Caki2 (cell line): ENCODE measurements at regions not wholly inside any gene's neighbourhood (a gene's known extent, or its start where the extent isn't known, plus 50 kb on each side); places are given as distances from the start of the nearest gene placed in this dataset.
"Not testable (repeated sequence)": the region's sequence is repeated elsewhere in the genome, so short reads cannot be mapped to it uniquely, and the experiment has no call there.

Experiments used
- DNase-seq: peaks from one replicate; pipeline ENCODE4 v3.0.0-alpha.2; 2015; ENCODE audit warnings: low read depth
- in situ Hi-C: cut with HindIII; loops from 2 replicates; pipeline ENCODE4 v1.10.0; 2016; ENCODE audit warnings: low sequenced_read_pairs, low pct_unique_long_range_greater_than_20kb, mixed read lengths

DNA sequence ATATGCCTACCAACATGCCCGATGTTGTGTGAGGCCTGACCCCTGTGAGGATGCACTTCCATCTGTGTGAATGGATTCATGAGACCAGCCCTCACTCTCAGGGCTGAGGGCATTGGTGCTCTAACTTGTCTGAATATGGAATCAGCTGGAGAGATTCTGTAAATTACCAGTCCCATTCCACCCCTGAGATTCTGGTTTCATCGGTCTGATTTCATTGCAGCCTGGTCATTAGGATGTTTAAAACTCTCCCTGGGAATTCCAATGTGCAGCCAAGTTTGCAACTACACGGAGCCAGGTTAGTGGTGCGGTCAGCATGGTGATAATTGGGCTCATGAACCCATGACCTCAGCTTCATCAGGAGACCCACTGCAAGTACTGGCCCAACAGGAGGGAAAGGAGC is 51.4 kb upstream of the TP53BP2 start:
- in situ Hi-C loops = not testable (repeated sequence)
- peak; percentile 83 for DNase-seq

DNA sequence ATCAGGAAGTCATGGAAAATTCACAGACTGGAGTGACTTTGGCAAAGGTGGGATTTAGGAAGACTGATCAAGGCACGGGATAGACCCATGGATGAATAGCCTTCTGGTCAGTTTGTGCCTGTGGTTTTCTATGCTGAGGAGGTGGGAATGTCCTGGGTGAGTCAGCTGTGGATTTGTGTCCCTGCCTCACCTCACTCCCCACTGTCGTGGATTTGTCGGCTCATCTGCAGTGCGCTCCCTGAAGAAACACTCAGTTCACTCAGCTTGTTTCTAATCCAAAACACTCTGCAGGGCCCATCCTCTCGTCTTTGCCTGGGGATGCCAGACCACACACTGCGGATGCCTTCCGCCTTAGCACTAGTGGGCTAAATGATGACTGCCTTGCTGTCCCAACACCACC is 50.2 kb upstream of the TP53BP2 start:
- in situ Hi-C loops = not testable (repeated sequence)

More for the DNA sequence above, 50.2 kb upstream of the TP53BP2 start:
- not testable (repeated sequence) for DNase-seq
